Thymus (tissue), 11 donors: ENCODE measurements at regions not wholly inside any gene's neighbourhood (a gene's known extent, or its start where the extent isn't known, plus 50 kb on each side); places are given as distances from the start of the nearest gene placed in this dataset.

Experiments
- DNase-seq, 9 donors: peaks; one replicate each; pipeline ENCODE4 v3.0.0-alpha.2; 2013; ENCODE audit warnings: low spot score in 9 of 9, low read depth in 6 of 9, missing footprints in 1 of 9
- H3K27ac ChIP-seq, 2 donors: one replicate each; pipeline ENCODE4 v1.5.1; 2013; ENCODE audit warnings: control low read depth in 1 of 2, low read depth in 1 of 2, low read length in 1 of 2, mild to moderate bottlenecking in 1 of 2, moderate library complexity in 1 of 2
- H3K27me3 ChIP-seq, 2 donors: one replicate each; pipeline ENCODE4 v1.5.1; 2013; ENCODE audit warnings: low read length in 1 of 2; ENCODE audit not compliant: control insufficient read depth in 2 of 2, insufficient read depth in 1 of 2
- H3K36me3 ChIP-seq, 2 donors: one replicate each; pipeline ENCODE4 v1.5.1; 2013; ENCODE audit warnings: low read length in 1 of 2, mild to moderate bottlenecking in 1 of 2, moderate library complexity in 1 of 2; ENCODE audit not compliant: control insufficient read depth in 2 of 2, insufficient read depth in 2 of 2
- H3K4me1 ChIP-seq, 2 donors: one replicate each; pipeline ENCODE4 v1.5.1; 2013; ENCODE audit warnings: low read length in 2 of 2; ENCODE audit not compliant: control insufficient read depth in 2 of 2, insufficient read depth in 2 of 2
- H3K4me3 ChIP-seq, 2 donors: one replicate each; pipeline ENCODE4 v1.5.1; 2013; ENCODE audit warnings: low read length in 2 of 2, control low read depth in 1 of 2, mild to moderate bottlenecking in 1 of 2
- H3K9me3 ChIP-seq, 2 donors: one replicate each; pipeline ENCODE4 v1.5.1; 2013; ENCODE audit warnings: low read length in 1 of 2, mild to moderate bottlenecking in 1 of 2; ENCODE audit not compliant: control insufficient read depth in 2 of 2, insufficient read depth in 1 of 2
- WGBS: extraction: QIAGEN DNeasy Blood & Tissue Kit; methylation state at CpG from one replicate; pipeline ENCODE4 v1.1.7; 2013; 5-methylcytosine and 5-hydroxymethylcytosine counted together
- donor health status: healthy.

- WGBS = 98% methylated on average over 4 of the region's 4 CpGs
- no peak overlapping the region for H3K27ac ChIP-seq
Observed at GRCh38 chr2:207260947-207261346, 95.2 kb upstream of the KLF7 start.

GRCh38 chr2:207264310-207264709 is 98.6 kb upstream of the KLF7 start:
- H3K27me3 ChIP-seq = no peaks in the 10 kb centered on the region
- H3K4me1 ChIP-seq = no peaks in the 10 kb centered on the region
- DNase-seq = no peak
- no peaks in the 10 kb centered on the region for H3K9me3 ChIP-seq
- H3K27ac ChIP-seq = no peak overlapping the region
- 90% methylated on average over 2 of the region's 2 CpGs for WGBS
- no peaks in the 10 kb centered on the region for H3K36me3 ChIP-seq
- H3K4me3 ChIP-seq = no peak overlapping the region

More at GRCh38 chr2:207260947-207261346, 95.2 kb upstream of the KLF7 start:
- H3K9me3 ChIP-seq = no peaks in the 10 kb centered on the region
- no peak for DNase-seq
- peaks cover 0 to 3% of the 10 kb centered on the region in 2 donors for H3K4me1 ChIP-seq
- H3K36me3 ChIP-seq = no peaks in the 10 kb centered on the region
- no peaks in the 10 kb centered on the region for H3K27me3 ChIP-seq
- H3K4me3 ChIP-seq = no peak overlapping the region

- WGBS = 96% methylated on average over 2 of the region's 2 CpGs
- H3K4me1 ChIP-seq = no peaks in the 10 kb centered on the region
- no peak overlapping the region for H3K27ac ChIP-seq
- no peaks in the 10 kb centered on the region for H3K27me3 ChIP-seq
- H3K9me3 ChIP-seq = no peaks in the 10 kb centered on the region
- no peak overlapping the region for H3K4me3 ChIP-seq
- no peak for DNase-seq
- H3K36me3 ChIP-seq = no peaks in the 10 kb centered on the region
Observed at GRCh38 chr2:207265332-207265731, 99.6 kb upstream of the KLF7 start.

- H3K4me3 ChIP-seq = no peak overlapping the region
- 14% methylated on average over 6 of the region's 6 CpGs for WGBS
- no peak overlapping the region for H3K27ac ChIP-seq
- H3K4me1 ChIP-seq = no peaks in the 10 kb centered on the region
- H3K27me3 ChIP-seq = no peaks in the 10 kb centered on the region
- no peaks in the 10 kb centered on the region for H3K9me3 ChIP-seq
- DNase-seq = no peak
- H3K36me3 ChIP-seq = no peaks in the 10 kb centered on the region
Observed at GRCh38 chr2:207265869-207266268, 100.1 kb upstream of the KLF7 start.

GRCh38 chr2:207266648-207267047 is 100.9 kb upstream of the KLF7 start:
- no peak overlapping the region for H3K4me3 ChIP-seq
- H3K4me1 ChIP-seq = no peaks in the 10 kb centered on the region
- H3K27ac ChIP-seq = no peak overlapping the region
- H3K36me3 ChIP-seq = no peaks in the 10 kb centered on the region
- no peaks in the 10 kb centered on the region for H3K9me3 ChIP-seq
- no peaks in the 10 kb centered on the region for H3K27me3 ChIP-seq
- WGBS = 98% methylated on average over 7 of the region's 7 CpGs
- no peak for DNase-seq

GRCh38 chr2:207269038-207269437 is 103.3 kb upstream of the KLF7 start:
- Histone ChIP-seq H3K4me1 (no peaks in the 10 kb centered on the region), H3K9me3 (no peaks in the 10 kb centered on the region), H3K4me3 (no peak overlapping the region), H3K36me3 (no peaks in the 10 kb centered on the region), H3K27me3 (no peaks in the 10 kb centered on the region), H3K27ac (no peak overlapping the region)
- WGBS = 97% methylated on average over 2 of the region's 2 CpGs
- no peak for DNase-seq

GRCh38 chr2:207274530-207275189 is 108.9 kb upstream of the KLF7 start:
- H3K27me3 ChIP-seq = no peaks in the 10 kb centered on the region
- no peaks in the 10 kb centered on the region for H3K36me3 ChIP-seq
- no peak for DNase-seq
- H3K27ac ChIP-seq = no peak overlapping the region
- H3K4me1 ChIP-seq = no peaks in the 10 kb centered on the region
- WGBS = 97% methylated on average over 5 of the region's 5 CpGs
- H3K4me3 ChIP-seq = no peak overlapping the region
- no peaks in the 10 kb centered on the region for H3K9me3 ChIP-seq

- no peaks in the 10 kb centered on the region for H3K27me3 ChIP-seq
- no peaks in the 10 kb centered on the region for H3K9me3 ChIP-seq
- H3K36me3 ChIP-seq = no peaks in the 10 kb centered on the region
- WGBS = 95% methylated on average over 2 of the region's 2 CpGs
- no peaks in the 10 kb centered on the region for H3K4me1 ChIP-seq
- DNase-seq = no peak
- H3K4me3 ChIP-seq = no peak overlapping the region
- H3K27ac ChIP-seq = no peak overlapping the region
Observed at GRCh38 chr2:207275779-207276178, 110.0 kb upstream of the KLF7 start.

- Histone ChIP-seq H3K4me1 (no peaks in the 10 kb centered on the region), H3K36me3 (no peaks in the 10 kb centered on the region), H3K27ac (no peak overlapping the region)
Observed at GRCh38 chr2:207276248-207276647, 110.5 kb upstream of the KLF7 start.

GRCh38 chr2:207276858-207277257 is 111.1 kb upstream of the KLF7 start:
- DNase-seq = no peak
- no peaks in the 10 kb centered on the region for H3K4me1 ChIP-seq
- H3K4me3 ChIP-seq = no peak overlapping the region
- no peaks in the 10 kb centered on the region for H3K36me3 ChIP-seq
- H3K9me3 ChIP-seq = no peaks in the 10 kb centered on the region
- H3K27ac ChIP-seq = no peak overlapping the region
- WGBS = 97% methylated on average over 3 of the region's 3 CpGs
- H3K27me3 ChIP-seq = no peaks in the 10 kb centered on the region

More at GRCh38 chr2:207276248-207276647, 110.5 kb upstream of the KLF7 start:
- Histone ChIP-seq H3K27me3 (no peaks in the 10 kb centered on the region), H3K4me3 (no peak overlapping the region), H3K9me3 (no peaks in the 10 kb centered on the region)
- DNase-seq = no peak
